BE2C (cell line): ENCODE measurements at regions not wholly inside any gene's neighbourhood (a gene's known extent, or its start where the extent isn't known, plus 50 kb on each side); places are given as distances from the start of the nearest gene placed in this dataset.

Experiments used
- DNase-seq: peaks from one replicate; pipeline ENCODE4 v3.0.0-alpha.2; 2020
- H3K27me3 ChIP-seq: fragments of 250-450 bp; sonication (Bioruptor Pico); 2 replicates; pipeline ENCODE4 v1.5.1; 2020; ENCODE audit warnings: mild to moderate bottlenecking
- H3K36me3 ChIP-seq: fragments of 250-450 bp; sonication (Bioruptor Pico); 2 replicates; pipeline ENCODE4 v1.5.1; 2020; ENCODE audit warnings: mild to moderate bottlenecking
- H3K4me1 ChIP-seq: fragments of 250-450 bp; sonication (Bioruptor Pico); 2 replicates; pipeline ENCODE4 v1.5.1; 2020
- H3K4me3 ChIP-seq: 2 replicates; pipeline ENCODE4 v1.5.1; 2011; ENCODE audit warnings: low read depth, low read length
- H3K9me3 ChIP-seq: fragments of 250-450 bp; sonication (Bioruptor Pico); 2 replicates; pipeline ENCODE4 v1.5.1; 2020
- TF ChIP-seq, protein P1 (sequence below): IDR thresholded peaks from 2 replicates; pipeline ENCODE4 v1.5.1; 2012; ENCODE audit warnings: mild to moderate bottlenecking, low read depth, low read length

DNA sequence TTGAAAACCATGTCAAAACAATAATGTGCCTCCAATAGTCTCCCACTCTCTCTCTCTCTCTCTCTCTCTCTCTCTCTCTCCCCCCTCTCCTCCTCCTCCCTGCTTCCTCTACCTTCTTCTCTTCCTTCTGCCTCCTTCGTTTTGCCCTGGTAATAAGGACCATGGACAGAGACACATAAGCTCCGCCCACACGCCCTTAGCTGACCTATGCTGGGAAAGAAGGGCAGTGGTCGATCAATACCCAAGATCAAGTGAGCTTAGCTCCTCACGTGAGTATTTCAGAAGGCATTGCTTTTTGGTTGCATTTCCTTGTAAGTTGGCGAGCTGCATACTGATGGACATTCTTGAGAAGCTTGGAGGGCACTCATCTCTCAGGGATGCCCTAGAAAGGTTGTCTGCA is 194.8 kb downstream of the MIAT start:
- Histone ChIP-seq H3K36me3 (no peaks in the 10 kb centered on the region), H3K27me3 (no peaks in the 10 kb centered on the region), H3K9me3 (no peaks in the 10 kb centered on the region; the same call in 1 of the 2 replicates), H3K4me3 (no peak overlapping the region), H3K4me1 (no peaks in the 10 kb centered on the region)
- TF ChIP-seq, protein P1, sequence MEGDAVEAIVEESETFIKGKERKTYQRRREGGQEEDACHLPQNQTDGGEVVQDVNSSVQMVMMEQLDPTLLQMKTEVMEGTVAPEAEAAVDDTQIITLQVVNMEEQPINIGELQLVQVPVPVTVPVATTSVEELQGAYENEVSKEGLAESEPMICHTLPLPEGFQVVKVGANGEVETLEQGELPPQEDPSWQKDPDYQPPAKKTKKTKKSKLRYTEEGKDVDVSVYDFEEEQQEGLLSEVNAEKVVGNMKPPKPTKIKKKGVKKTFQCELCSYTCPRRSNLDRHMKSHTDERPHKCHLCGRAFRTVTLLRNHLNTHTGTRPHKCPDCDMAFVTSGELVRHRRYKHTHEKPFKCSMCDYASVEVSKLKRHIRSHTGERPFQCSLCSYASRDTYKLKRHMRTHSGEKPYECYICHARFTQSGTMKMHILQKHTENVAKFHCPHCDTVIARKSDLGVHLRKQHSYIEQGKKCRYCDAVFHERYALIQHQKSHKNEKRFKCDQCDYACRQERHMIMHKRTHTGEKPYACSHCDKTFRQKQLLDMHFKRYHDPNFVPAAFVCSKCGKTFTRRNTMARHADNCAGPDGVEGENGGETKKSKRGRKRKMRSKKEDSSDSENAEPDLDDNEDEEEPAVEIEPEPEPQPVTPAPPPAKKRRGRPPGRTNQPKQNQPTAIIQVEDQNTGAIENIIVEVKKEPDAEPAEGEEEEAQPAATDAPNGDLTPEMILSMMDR, result no peak
- no peak for DNase-seq

DNA sequence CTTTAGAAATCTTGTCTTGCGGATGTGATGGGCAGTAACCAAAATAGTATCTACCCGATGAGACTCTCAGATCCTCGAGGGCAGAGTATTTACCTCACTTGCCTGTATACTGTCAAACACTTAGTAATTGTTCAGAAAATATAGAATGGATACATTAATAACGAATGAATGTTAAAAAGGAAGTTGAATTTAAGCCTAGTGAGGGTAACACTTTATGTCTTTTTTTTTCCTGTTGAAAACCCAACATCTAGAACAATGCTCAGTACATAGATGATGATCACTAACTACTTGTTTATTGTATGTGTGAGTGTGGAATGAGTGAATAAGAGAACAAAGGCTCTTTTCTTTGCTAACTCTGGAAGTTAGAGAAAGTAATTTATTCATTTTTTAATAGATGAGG is 195.7 kb downstream of the MIAT start:
- Histone ChIP-seq H3K36me3 (no peaks in the 10 kb centered on the region), H3K4me3 (no peak overlapping the region), H3K27me3 (no peaks in the 10 kb centered on the region), H3K9me3 (no peaks in the 10 kb centered on the region; the same call in 1 of the 2 replicates), H3K4me1 (no peaks in the 10 kb centered on the region)
- TF ChIP-seq, protein P1, result no peak
- DNase-seq, result no peak

DNA sequence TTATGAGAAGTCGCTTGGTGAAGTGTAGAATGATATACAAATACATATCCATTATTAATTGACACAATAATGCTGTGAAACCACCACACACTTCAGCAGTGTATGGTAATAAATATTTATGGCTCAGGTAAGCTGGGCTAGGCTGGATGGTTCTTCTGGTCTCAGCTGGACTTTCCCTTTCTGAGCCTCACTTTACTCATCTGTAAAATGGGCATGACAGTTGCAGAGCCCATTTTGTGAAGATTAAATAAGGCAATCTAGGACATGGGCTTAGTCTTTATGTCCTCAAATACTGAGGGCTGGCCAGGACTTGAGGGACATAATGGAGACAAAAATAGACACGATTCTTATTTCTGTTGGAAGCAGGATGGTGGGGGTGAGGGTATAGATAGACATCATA is 196.1 kb downstream of the MIAT start:
- H3K9me3 ChIP-seq, result no peaks in the 10 kb centered on the region; the same call in 1 of the 2 replicates
- H3K36me3 ChIP-seq, result no peaks in the 10 kb centered on the region
- H3K27me3 ChIP-seq, result no peaks in the 10 kb centered on the region
- TF ChIP-seq, protein P1, result no peak
- H3K4me3 ChIP-seq, result no peak overlapping the region
- no peak for DNase-seq
- H3K4me1 ChIP-seq, result no peaks in the 10 kb centered on the region

DNA sequence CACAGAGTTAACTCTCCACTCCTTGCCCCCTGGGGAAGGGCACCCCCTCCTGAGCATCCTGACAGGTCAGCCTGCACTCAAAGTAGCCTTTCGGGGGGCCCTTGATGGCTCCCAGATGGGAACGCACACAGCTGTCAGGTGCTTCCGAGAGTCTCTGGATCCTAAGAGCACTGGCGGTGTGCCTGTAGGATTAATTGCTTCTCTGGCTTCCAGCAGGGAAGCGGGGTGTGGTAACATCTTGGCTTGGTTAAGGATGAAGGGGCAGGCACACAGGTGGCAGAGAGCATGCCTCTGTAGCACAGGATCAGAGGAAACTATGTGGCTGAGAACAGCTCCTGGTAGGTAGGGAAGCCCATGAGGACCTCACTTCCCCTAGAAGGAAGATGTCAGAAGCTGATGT is 199.8 kb downstream of the MIAT start:
- TF ChIP-seq, protein P1, result no peak
- Histone ChIP-seq H3K9me3 (no peaks in the 10 kb centered on the region; the same call in none of the 2 replicates), H3K4me3 (no peak overlapping the region), H3K27me3 (no peaks in the 10 kb centered on the region), H3K36me3 (no peaks in the 10 kb centered on the region), H3K4me1 (no peaks in the 10 kb centered on the region)
- DNase-seq, result no peak

DNA sequence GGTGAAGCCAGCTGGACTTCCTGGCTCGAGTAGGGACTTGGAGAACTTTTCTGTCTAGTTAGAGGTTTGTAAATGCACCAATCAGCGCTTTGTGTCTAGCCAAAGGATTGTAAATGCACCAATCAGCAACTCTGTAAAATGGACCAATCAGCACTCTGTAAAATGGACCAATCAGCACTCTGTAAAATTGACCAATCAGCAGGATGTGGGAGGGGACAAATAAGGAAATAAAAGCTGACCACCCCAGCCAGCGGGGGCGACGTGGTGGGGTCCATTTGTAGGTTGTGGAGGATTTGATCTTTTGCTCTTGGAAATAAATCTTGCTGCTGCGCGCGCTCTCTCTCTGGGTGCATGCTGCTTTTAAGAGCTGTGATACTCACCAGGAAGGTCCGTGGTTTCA is 202.9 kb downstream of the MIAT start:
- no peaks in the 10 kb centered on the region for H3K36me3 ChIP-seq
- no peaks in the 10 kb centered on the region for H3K27me3 ChIP-seq
- no peak for DNase-seq
- H3K4me3 ChIP-seq, result no peak overlapping the region
- no peaks in the 10 kb centered on the region for H3K4me1 ChIP-seq
- TF ChIP-seq, protein P1, result no peak
- no peaks in the 10 kb centered on the region; the same call in 1 of the 2 replicates for H3K9me3 ChIP-seq

DNA sequence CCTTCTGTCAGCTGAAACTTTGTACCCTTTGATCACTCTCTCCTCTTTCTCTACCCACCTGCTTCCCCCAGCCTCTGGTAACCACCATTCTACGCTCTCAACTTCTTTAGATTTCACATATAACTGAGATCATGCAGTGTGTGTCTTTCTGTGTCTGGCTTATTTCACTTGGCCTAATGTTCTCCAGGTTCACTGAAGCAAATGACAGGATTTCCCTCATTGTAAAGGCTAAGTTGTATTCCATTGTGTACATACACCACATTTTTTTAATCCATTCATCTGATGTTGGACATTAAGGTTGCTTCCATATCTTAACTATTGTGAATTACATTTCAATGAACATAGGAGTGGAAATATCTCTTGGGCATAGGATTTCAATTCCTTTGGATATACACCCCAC is 207.6 kb downstream of the MIAT start:
- Histone ChIP-seq H3K4me1 (no peaks in the 10 kb centered on the region), H3K9me3 (no peaks in the 10 kb centered on the region; the same call in 1 of the 2 replicates), H3K4me3 (no peak overlapping the region), H3K36me3 (no peaks in the 10 kb centered on the region), H3K27me3 (no peaks in the 10 kb centered on the region)
- TF ChIP-seq, protein P1, result no peak
- DNase-seq, result no peak
